Anterior cingulate cortex (tissue), 58 donors: ENCODE measurements at regions not wholly inside any gene's neighbourhood (a gene's known extent, or its start where the extent isn't known, plus 50 kb on each side); places are given as distances from the start of the nearest gene placed in this dataset.
"Not testable (repeated sequence)": the region's sequence is repeated elsewhere in the genome, so short reads cannot be mapped to it uniquely, and the experiment has no call there.

Source experiments
- DNase-seq, 58 donors: peaks; one replicate each; lab custom pipeline; 2025; lab: John Stamatoyannopoulos, UW

DNA sequence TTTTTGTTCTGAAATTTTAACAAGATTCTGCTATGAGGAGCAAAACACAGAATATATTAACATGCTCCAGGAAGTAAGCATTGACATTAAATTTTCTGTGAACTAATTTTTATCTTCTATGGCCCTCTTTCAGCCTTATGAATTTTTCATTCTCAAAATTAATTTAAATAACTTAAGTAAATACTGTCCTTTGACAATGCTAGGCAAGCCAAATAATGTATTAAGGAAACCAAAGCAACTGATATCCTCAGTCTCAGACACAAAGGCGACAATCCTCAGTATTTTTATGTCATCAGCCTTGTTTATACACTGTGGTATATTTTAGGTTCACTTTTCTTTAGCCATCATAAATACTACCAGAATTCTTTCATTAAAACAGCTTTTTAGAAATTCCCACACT is 159.8 kb downstream of the CGGBP1 start:
- DNase-seq, result no peak

DNA sequence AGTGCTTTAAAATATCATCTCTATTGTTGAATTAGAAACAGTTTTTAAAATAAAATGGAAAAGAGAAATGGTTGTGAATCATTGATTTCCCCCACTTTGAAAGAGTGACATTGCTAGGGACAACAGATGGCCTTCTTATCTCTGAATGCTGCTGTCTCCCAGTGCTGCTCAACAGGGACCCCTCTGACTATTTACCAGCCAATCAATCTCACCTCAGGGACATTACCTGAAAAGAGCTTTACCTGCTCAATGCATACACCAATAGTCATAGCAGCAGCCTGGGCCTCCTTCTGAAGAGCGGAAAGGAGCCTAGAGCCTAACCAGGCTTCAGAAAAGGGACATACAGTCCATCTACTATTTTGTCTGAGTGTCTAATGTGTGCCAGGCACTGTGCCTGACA is 162.8 kb downstream of the CGGBP1 start:
- no peak for DNase-seq

DNA sequence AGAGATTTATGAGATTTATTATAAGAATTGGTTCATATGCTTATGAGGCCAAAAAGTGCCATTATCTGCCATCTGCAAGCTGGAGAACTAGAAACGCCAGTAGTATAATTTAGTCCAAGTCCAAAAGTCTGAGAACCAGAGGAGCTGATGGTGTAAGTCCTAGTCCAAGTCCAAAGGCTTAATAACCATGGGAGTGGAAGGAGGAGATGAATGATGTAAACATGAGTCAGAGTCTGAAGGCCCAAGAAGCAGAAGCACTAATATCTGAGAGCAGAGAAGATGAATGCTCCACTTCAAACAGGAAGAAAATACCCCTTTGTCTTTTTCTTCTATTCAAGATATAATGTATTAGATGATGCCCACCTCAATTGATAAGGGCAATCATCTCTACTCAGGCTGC is 185.7 kb downstream of the CGGBP1 start:
- DNase-seq, result no peak

DNA sequence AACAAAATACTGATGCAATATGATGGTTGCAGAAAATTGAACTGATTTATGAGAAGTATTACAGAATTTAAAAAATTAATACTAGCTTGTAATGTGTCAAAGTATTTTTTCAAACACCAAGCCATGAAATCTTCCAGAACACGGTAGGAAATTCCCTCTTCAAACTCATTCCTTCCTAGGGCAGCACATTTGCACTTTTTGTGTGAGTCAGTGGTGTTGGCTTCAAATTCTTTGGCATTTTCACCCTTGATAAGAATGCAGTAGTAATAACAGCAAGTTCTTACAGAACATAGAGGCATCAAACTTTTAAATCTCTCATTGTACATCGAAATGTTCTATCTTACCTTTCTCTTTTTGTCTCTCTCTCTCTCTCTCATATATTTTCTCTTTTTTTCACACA is 191.8 kb downstream of the CGGBP1 start:
- DNase-seq, result no peak

DNA sequence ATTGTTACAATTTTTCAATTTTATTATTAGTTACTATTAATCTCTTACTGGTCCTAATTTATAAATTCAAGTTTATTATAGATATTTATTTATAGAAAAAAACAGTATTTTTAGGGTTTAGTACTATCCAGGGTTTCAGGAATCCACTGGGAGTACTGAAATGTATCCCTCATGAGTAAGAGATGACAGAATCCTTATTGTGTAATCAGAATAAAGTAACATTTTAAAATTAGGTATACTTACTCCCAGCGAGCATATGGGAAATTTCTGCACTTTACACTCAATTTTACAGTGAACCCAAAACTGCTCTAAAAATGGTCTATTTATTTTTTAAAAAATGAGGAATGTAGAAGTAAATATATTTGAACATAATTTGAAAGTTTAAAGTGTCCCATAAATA is 202.7 kb downstream of the CGGBP1 start:
- DNase-seq, result no peak

DNA sequence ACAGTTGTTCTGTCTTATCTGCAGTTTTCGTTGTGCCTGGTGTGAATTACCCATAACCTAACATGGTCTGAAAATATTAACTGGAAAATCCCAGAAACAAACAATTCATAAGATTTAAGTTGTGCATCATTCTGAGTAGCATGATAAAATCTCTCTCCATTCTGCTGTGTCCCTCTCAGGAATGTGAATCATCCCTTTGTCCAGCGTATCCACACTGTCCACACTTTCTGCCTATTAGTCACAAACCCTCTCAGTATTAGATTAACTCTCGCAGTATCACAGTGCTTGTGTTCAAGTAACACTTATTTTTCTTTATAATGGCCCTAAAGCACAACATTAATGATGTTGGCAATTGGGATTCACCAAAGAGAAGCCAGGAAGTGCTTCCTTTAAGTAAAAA is 203.2 kb downstream of the CGGBP1 start:
- DNase-seq, result peak in 1 of 58 donors; percentile 3

DNA sequence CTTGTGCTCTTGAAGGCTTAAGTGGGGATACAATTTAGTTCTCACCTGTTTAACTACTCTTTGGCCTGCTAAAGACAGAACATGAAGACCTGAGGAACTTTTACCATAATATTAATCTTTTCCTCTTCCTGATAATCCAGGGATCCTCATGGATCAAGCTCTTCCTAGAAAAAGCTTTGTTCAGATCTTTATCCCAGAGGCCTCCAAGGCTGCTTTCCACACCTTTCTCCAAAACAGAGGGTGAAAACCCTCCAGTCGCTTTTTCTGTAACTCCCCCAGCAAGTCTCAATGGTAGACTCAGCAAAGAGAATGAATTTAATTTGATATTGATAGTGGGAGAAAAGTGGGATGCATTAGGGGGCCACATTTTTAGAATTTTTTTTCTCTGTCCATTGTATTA is 203.6 kb downstream of the CGGBP1 start:
- DNase-seq, result no peak

DNA sequence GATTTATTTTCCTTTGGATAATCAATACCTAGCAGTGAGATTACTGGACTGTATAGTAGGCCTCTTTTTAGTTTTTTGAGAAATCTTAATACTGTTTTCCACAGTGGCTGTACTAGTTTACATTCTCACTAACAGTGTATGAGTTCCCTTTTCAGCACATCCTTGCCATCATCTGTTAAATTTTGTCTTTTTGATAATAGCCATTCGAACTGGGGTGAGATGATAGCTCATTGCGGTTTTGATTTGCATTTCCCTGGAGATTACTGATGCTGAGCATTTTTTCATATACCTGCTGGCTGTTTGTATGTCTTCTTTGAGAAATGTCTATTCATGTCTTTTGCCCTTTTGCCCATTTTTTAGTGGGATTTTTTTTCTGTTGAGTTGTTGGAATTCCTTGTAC is 210.8 kb downstream of the CGGBP1 start:
- no peak for DNase-seq

DNA sequence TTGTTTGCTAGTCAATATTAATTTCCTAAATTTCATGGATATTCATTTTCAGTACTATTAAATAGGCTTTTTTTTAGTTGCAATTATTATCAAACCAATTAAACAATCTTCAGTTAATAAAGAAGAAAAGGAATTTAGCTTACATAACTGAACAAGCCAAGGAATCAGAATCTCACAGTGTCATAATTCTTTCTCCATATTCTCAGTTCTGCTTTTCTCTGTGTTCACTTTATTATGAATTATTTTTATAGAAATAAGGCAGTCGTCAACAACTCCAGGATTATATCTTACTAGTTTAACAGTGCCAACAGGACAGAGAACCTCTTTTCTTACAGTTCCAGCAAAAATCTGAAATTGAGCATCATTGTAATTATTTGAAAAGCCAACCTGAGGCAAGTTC is 221.7 kb downstream of the CGGBP1 start:
- DNase-seq, result no peak

DNA sequence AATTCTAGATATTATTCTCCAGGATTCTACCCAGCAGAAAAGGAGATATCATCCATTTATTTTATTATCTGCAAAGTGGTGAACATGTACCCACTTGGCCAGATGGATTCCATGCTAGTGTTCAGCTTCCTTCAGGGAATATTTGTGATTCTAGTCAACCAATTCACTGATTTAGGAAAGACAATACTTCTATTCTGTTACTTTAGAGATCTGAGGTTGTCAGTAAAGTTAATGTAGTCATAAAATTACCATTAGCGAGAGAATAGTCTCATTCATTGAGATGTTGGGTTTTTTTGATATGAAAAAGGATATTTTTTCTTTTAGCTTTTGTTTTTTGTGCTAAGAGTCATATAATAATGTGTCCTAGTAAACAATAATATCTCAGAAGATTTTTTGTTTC is 222.8 kb downstream of the CGGBP1 start:
- DNase-seq, result no peak

DNA sequence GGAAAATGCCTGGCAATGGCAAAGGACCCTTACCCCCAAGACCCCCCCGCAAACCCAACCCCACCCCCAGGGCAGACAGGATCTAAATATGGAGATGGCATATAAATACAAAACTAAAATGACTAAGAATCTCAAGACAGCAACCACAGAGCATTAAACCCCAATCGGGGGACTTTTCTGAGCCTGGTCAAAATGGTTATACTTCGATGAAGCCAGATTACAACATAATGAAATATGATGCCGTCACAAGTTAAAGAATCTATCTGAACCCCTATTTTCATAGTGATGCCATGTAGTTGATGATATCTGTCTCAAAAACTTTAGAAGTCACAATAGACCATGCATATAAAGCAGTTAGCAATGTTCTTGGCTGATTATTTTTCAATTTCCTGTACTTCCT is 223.6 kb downstream of the CGGBP1 start:
- no peak for DNase-seq

DNA sequence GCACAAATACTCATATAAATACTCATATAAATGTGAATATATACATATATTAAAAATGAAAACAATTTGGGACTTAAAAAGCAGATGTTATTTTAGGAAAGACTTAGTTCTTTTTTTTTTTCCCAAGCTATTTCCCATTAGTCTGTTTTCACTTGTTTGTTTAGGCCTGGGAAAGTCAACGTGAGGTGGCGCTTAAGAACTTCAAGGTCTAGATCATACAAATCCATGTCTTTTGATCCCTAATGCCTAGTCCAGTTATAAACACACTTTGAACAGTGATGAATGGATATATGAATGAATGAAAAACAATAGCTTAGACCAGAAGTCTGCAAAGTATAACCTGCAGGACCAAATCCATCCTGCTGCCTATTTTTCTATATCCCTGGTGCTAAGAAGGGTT is 224.5 kb downstream of the CGGBP1 start:
- no peak for DNase-seq

DNA sequence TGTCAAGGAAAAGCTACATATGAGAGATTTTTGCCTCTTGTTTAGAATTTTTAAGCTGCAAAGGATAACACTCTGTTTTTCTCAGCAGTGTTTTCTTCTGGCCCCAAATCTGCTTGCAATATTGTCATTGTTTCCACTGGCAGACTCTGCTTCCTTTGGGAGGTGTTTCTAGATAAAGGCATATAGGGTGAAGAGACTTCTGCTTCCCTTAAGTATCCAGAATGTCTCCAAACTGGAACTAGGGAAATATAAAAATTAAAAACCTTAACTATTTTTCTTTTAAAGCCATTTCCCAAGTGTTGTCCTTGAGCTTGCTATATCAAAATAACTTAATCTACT is 225.8 kb downstream of the CGGBP1 start:
- DNase-seq, result no peak

DNA sequence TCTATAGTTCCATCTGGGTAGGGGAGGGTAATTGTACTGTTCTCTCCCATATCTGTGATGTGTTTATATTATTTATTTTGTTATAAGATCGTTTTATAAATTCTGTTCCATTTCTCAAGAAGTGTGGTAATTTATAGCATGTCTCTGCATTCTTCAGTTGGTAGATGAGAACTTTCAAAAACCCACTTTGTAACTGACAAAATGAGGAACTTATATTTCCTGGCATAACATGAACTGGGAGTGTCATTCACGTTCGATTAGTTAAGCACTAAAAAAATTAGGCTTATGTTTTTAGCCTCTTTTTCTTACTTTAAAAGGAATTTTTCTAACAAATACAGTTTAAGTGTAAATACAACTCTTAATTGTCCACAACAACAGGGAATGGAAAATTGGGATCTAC is 230.8 kb downstream of the CGGBP1 start:
- no peak for DNase-seq

DNA sequence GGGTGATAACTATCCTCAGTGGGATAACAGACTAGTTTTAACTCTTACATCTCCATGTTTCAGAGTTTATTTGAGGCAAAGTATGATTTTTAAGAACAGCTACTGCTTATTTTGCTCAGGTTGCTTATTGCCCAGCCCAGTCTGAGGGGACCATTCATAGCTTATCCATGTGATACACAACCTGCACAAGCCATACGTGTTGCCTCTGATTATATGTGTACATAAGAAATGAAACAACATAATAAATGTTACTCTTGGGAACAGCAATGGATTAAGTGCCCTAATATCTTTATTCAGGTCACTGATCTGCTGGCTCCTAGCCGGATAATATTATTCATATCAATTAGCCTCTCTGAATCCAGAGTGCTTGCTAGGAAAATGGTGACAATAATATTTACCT is 236.2 kb downstream of the CGGBP1 start:
- no peak for DNase-seq

DNA sequence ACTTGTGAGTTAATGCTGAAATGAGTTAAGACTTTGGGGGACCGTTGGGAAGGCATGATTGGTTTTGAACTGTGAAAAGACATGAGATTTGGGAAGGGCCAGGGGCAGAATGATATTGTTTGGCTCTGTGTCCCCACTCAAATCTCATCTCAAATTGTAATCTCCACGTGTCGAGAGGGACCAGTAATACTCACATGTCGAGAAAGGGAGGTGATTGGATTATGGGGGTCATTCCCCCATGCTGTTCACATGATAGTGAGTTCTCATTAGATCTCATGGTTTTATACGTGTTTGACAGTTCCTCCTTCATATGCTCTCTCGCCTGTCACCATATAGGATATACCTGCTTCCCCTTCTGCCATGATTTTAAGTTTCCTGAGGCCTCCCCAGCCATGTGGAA is 245.3 kb downstream of the CGGBP1 start:
- DNase-seq, result not testable (repeated sequence)

DNA sequence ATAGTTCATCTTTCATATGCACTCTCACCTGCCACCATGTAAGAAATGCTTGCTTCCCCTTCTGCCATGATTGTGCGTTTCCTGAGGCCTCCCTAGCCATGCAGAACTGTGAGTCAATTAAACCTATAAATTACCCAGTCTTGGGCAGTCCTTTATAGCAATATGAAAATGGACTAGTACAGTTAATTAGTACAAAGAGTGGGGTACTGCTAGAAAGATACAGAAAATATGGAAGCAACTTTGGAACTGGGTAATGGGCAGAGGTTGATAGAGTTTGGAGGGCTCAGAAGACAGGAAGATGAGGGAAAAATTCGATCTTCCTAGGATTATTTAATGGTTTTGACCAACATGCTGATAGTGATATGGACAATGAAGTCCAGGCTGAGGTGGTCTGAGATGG is 246.9 kb downstream of the CGGBP1 start:
- DNase-seq, result no peak

DNA sequence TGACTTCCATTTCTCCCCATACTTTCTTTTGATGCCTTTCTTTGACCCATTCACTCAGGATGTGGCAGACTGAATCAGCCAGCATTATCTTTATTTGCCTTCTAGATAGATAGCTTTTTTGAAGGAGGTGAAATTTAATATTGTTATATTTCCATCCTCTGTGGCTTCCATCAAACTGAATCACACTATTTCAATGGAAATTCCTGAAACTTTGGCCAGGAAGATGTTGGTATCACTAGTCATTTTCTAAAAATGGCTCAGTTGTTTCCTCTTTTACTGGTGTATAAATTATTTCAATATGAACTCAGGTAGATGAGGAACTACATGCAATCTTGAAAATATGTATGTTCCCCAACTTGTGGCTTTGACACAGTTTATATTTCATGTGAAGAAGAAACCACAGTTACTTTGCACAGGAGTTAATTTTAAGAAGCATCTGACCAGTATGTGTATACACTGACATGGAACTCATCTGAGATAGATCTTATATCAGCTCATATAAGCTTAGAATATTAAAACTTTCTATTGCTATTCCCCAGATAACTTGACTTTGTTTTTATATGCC is 248.3 kb downstream of the CGGBP1 start:
- no peak for DNase-seq

DNA sequence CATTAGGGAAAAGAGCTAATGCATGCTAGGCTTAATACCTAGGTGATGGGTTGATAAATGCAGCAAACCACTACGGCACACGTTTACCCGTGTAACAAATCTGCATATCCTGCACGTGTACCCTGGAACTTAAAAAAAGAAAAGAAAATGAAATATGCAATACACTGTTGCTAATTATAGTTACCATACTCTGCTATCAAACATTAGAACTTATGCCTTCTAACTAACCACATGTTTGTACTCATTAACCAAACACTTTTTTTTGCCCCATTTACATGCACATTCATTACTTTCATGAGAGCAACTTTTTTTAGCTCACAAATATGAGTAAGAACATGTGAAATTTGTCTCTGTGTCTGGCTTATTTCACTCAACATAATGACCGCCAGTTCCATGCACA is 253.1 kb downstream of the CGGBP1 start:
- DNase-seq, result no peak

DNA sequence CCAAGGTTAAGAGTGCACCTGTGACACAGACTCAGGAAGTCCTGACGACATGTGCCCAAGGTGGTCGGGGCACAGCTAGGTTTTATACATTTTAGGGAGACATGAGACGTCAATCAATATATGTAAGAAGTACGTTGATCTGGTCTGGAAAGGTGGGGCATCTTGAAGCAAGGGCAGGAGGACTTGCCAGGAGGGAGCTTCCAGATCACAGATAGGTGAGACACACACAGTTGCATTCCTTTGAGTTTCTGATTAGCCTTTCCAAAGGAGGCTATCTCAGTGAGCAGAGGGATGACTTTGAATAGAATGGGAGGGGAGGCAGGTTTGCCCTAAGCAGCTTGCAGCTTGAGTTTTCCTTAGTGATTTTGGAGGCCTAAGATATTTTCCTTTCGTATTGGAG is 257.4 kb downstream of the CGGBP1 start:
- no peak for DNase-seq

DNA sequence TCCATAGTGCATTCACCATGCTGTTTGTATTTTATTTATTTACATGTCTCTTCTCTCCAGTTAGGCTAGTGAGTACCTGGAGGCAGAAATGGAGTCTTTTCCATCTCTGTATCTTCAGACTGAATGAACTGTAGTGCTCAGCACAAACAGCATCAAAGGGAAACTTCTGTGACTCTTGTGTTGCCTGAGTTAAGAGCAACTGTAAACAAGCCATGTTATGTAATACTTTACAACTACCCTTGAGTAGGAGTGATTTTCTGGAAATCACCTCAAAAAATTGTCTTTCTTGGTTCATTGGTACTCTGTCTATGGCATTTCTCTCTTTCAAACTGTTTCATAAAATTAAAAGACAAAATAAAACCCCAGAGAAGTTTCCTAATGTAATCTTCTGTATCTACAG is 258.3 kb downstream of the CGGBP1 start:
- no peak for DNase-seq

DNA sequence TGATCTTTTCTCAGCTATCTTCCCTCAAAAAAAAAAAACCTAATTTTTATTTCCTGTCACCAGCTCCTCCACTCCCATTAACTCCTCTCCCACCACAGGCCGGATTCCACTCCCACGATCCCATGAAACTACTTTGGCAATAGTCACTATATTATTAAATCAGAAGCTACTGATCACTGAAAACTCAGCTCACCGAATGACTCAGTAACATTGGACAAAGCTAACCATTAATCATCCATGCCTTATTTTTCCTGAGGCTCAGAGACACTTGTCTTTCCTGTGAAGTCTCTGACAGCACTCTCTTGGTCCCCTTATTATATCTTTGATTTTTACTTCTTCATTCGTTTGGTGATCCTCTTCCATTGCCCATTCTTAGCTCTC is 260.2 kb downstream of the CGGBP1 start:
- DNase-seq, result no peak

DNA sequence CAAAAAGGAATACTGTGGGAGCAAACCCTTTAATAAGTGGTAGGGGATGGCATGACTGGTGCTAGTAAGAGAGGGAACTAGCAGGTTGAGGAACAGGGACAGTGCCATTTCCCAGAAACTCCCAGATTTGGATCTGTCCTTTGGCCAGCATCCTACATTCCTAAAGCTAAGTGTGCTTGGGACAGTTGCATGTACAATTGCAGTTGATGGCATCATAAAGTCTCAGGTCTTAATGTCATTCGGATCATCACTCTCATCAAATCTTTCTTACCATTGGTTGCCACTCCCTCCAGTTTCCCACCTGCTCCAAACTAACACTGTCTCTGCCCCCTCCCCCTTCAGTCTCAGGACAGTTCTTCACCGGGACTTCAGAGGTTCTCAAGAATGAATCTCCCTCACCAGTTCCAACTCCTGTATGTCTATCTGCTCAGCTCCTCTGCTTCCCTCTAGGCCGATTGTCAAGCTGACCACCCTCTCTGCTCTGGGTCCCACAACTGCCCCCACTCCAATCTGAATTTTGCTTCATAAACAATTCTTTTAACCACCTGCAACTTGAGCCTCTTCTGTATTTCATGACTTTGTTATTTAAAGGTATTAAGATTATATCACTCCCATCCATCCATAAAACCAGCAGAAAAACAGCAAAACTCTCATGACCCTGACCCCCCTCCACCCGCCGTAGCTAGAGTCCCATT is 260.8 kb downstream of the CGGBP1 start:
- DNase-seq, result no peak
